ENCODE measurements at regions not wholly inside any gene's neighbourhood (a gene's known extent, or its start where the extent isn't known, plus 50 kb on each side); places are given as distances from the start of the nearest gene placed in this dataset.

DNA sequence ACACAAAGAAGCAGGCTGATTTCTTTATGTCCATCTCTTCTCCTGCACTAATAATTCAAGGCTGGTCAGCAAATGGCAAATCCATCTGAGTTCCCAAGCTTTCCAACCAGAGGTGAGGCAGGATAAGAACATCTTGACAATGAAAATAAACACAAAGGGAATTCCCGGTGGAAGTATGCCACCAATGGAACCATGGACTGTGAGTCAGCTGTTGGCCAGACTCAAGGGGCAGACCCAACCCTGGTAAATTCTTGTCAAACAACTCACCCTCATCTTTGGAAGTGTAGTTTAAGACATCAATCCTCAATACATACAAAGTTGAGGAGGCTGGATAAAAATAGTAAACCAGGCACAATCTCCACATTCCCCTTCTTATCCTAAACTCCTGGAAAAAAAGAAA is 74.3 kb upstream of the CES5A start:
- H3K27me3 Mint-ChIP-seq, result peaks cover 50% of the 10 kb centered on the region
- DNase-seq (no peak), ATAC-seq (no peak)

DNA sequence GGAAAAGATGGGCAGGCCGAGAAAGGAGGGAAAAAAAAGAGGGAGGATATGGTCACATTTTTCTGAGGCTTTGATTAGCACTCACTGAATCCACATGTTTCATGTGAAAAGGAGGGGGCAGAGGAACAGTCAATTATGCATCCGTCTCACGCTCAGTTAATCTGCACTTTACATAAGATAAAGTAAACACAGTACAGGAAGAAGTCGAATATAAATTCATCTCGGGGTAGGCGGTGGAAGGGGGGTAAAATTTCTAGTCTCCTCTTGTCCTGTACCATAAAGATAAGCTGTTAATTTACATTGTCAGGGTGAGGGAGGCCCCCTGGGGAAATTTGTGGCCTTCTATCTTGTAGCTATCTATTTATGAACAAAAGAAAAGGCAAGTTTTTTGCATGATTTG is 73.1 kb upstream of the CES5A start:
- Mint-ChIP-seq H3K9me3 (no peaks in the 10 kb centered on the region), H3K4me1 (no peaks in the 10 kb centered on the region), H3K27ac (no peak overlapping the region), H3K27me3 (peaks cover 45% of the 10 kb centered on the region), H3K4me3 (no peak overlapping the region)
- DNase-seq, result no peak
- ATAC-seq, result no peak

More for the DNA sequence above, 74.3 kb upstream of the CES5A start:
- no peaks in the 10 kb centered on the region for H3K9me3 Mint-ChIP-seq
- H3K27ac Mint-ChIP-seq, result no peak overlapping the region
- H3K4me3 Mint-ChIP-seq, result no peak overlapping the region
- no peaks in the 10 kb centered on the region for H3K4me1 Mint-ChIP-seq

DNA sequence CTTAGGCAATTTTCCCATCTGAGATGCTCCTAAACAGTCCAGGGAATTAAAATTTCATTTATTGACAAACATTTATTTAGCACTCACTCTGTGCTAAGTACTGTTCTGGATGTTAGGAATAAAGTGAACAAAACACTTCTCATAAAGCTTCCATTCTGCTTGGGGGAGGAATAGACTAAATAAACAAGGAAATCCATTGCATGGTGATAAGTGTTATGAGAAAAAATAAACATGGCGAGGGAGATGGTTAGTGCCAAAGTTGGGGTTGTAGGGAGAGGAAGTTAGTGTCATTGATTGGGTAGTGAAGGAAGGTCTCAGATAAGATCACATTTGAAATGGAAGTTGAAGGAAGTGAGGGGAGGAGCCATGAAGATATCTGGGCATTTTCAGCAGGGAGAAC is 72.2 kb upstream of the CES5A start:
- Mint-ChIP-seq H3K27ac (no peak overlapping the region), H3K4me3 (no peak overlapping the region), H3K4me1 (no peaks in the 10 kb centered on the region), H3K9me3 (no peaks in the 10 kb centered on the region), H3K27me3 (peaks cover 54% of the 10 kb centered on the region)
- DNase-seq (no peak), ATAC-seq (no peak)

DNA sequence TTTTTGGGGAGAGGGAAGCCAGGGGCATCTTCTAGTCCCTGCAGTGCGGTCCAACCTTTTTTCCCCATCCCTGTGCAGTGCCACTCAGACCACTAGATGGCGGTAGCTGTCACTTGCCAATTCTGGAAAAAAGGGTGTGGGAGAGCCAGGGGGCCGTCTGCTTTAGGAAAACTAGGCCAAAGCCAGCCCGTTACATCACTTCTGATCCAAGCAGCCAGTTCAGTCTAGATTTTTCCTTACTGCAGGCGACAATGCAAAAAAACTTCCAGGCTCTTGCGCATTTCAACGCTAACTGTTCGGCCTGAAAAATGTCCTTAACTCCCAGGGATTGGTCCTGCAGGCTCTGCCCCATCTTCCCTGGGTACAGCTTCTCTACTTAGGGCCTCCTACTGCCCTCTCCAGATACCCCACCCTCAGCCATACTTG is 69.2 kb upstream of the CES5A start:
- DNase-seq, result peak; percentile 33 to 36
- peaks cover 55% of the 10 kb centered on the region for H3K27me3 Mint-ChIP-seq
- no peak overlapping the region for H3K27ac Mint-ChIP-seq
- no peak overlapping the region for H3K4me3 Mint-ChIP-seq
- no peaks in the 10 kb centered on the region for H3K9me3 Mint-ChIP-seq
- peak; percentile 64 for ATAC-seq
- no peaks in the 10 kb centered on the region for H3K4me1 Mint-ChIP-seq

DNA sequence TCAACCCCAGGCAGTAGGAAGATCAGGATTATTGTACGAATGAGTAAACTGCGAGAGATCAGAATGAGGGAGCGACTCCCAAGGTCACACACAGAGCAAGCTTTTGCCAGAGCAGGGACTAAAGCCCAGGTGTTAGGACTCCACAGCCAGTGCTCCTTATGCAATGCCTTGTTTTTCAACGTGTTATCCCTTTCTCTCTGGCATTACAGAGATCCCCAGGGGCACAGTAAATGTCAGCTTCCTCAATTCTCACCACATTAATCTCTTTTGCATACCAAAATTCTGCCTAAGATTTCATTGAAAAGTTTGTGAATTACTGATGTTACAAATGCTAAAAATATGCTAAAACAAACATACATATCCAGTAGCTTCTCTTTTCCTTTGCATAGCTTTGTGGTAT is 68.1 kb upstream of the CES5A start:
- Mint-ChIP-seq H3K4me3 (no peak overlapping the region), H3K9me3 (no peaks in the 10 kb centered on the region), H3K27ac (no peak overlapping the region), H3K4me1 (no peaks in the 10 kb centered on the region), H3K27me3 (peaks cover 50% of the 10 kb centered on the region)
- DNase-seq (no peak), ATAC-seq (no peak)

DNA sequence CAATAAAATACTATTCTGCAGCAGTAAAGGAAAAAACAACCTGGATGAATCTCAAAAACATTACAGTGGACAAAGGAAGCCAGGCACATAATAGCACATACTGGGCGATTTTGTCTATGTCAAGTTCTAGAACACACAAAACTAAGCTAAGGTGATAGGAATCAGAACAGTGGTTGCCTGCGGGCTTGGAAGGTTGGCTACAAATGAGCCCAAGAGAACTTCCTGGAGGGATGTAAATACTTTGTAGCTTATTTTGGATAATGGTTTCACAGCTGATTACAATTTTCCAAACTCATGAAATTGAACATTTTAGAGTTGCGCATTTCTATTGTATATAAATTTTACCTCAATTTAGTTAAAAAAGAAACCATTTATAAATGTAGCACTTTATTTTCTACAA is 67.6 kb upstream of the CES5A start:
- H3K9me3 Mint-ChIP-seq, result no peaks in the 10 kb centered on the region
- H3K4me1 Mint-ChIP-seq, result no peaks in the 10 kb centered on the region
- H3K27me3 Mint-ChIP-seq, result peaks cover 50% of the 10 kb centered on the region

DNA sequence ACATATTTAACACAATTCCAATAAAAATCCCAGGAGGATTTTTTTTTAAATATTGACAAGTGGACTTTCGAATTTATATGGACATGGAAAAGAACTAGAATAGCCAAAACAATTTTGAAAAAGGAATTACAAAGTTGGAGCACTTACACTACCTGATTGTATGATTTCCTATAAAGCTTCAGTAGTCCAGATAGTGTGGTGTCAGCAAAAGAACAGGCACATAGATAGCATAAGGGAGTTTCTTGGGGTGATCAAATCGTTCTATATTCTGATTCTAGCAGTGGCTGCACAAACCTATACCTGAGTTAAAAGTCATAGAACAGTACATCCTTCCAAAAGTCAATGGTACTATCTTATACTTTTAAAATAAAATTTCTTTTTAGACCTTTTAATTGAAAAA is 66.4 kb upstream of the CES5A start:
- no peak for ATAC-seq
- Mint-ChIP-seq H3K4me3 (no peak overlapping the region), H3K9me3 (no peaks in the 10 kb centered on the region), H3K27ac (no peak overlapping the region), H3K4me1 (no peaks in the 10 kb centered on the region), H3K27me3 (peaks cover 40% of the 10 kb centered on the region)
- DNase-seq, result no peak

More for the DNA sequence above, 67.6 kb upstream of the CES5A start:
- no peak for DNase-seq
- no peak overlapping the region for H3K27ac Mint-ChIP-seq
- ATAC-seq, result no peak
- no peak overlapping the region for H3K4me3 Mint-ChIP-seq

DNA sequence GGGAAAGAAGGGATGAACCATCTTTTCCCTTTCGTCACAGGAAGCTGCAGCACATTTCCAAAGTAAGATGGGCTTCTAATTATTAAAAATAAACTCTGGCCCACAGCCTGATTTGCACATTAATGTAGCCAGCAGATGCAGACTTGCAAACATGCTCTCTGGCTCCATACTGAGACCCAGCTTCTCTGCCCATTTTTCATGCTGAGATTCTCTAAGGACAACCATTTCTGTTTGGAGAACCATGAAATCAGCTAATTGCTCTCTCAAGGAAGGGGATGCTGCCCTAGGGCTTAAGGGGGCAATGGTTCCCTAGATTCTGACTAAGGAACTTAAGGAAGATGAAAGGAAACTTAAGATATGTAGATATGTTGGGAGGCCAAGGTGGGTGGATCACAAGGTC is 63.0 kb upstream of the CES5A start:
- no peak for ATAC-seq
- H3K27ac Mint-ChIP-seq, result no peak overlapping the region

DNA sequence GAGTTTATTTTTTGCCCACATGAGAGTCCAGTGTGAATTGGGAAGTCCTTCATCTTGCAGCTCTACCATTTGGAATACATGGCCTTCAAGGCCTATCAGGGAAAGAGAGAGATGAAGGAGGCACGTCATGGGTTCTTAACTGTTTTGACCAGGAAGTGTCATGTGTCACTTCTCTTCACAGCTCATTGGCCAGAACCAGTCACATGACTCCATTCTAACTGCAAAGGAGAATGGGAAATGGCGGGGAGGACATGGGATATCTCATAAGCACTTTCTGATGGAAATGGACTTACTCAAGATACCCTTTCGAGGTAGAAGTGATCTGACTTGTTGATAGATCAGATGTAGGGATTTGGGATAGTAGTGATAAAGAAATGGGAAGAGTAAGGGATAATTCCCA is 57.9 kb upstream of the CES5A start:
- no peaks in the 10 kb centered on the region for H3K4me1 Mint-ChIP-seq
- H3K9me3 Mint-ChIP-seq, result peaks cover 4 to 8% of the 10 kb centered on the region in 2 donors
- DNase-seq, result no peak
- no peak overlapping the region for H3K27ac Mint-ChIP-seq
- H3K4me3 Mint-ChIP-seq, result no peak overlapping the region
- peaks cover 5% of the 10 kb centered on the region for H3K27me3 Mint-ChIP-seq
- no peak for ATAC-seq

More for the DNA sequence above, 63.0 kb upstream of the CES5A start:
- Mint-ChIP-seq H3K4me3 (no peak overlapping the region), H3K27me3 (peaks cover 29% of the 10 kb centered on the region), H3K4me1 (no peaks in the 10 kb centered on the region), H3K9me3 (no peaks in the 10 kb centered on the region)
- DNase-seq, result no peak

DNA sequence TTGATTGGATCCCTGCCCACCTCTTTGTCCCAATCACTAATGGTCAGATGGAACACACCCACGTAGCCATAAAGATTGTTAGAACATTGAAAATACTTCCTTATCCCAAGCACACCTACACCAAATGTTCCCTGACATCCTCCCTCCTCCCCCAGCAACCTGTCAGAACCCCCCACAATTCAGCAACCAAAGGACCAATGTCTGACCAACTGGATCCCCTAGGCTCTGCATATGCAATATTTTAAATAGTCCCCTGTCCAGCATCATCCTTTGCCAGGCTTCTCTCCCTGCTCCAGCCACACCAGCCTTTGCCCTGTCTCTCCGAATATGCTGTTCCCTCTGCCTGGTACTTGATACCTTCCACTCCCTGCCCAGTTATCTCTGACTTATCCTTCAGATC is 54.9 kb upstream of the CES5A start:
- H3K9me3 Mint-ChIP-seq, result peaks cover 4 to 8% of the 10 kb centered on the region in 2 donors
- H3K27me3 Mint-ChIP-seq, result peaks cover 5% of the 10 kb centered on the region
- DNase-seq (no peak), ATAC-seq (no peak)
- no peak overlapping the region for H3K4me3 Mint-ChIP-seq
- no peak overlapping the region for H3K27ac Mint-ChIP-seq
- no peaks in the 10 kb centered on the region for H3K4me1 Mint-ChIP-seq

DNA sequence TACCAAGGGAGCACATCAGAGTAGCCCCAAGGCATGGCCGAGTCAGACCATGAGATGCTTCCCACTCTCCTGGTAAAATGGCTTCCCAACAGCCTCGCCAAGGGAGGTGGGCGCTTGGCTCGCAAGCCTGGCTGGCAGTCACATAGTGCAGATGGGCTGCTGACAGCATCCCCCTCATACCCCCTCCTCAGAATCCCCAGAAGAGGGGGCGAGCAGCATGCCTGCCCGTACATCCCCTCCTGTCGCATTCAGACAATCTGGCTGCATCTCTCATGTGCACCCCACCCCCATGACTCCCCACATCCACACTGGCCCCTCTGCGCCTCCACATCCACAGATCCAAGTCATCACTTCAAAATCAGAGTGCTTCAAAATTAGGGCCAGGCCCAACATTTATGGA is 54.0 kb upstream of the CES5A start:
- no peak for DNase-seq
- H3K4me1 Mint-ChIP-seq, result no peaks in the 10 kb centered on the region
- H3K9me3 Mint-ChIP-seq, result peaks cover 4 to 8% of the 10 kb centered on the region in 2 donors
- H3K27ac Mint-ChIP-seq, result no peak overlapping the region
- ATAC-seq, result no peak
- H3K4me3 Mint-ChIP-seq, result no peak overlapping the region
- H3K27me3 Mint-ChIP-seq, result peaks cover 14% of the 10 kb centered on the region

DNA sequence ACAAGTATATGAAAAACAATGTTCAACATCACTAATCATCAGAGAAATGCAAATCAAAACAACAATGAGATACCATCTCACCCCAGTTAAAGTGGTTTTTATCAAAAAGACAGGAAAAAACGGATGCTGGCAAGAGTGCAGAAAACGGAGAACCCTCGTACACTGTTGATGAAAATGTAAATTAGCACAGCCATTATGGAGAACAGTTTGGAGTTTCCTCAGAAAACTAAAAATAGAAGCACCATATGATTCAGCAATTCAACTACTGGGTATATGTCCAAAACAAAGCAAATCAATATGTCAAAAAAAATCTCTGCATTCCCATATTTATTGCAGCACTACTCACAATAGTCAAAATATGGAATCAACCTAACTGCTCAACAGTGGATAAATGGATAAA is 50.1 kb upstream of the CES5A start:
- no peaks in the 10 kb centered on the region for H3K4me1 Mint-ChIP-seq
- peaks cover 0 to 6% of the 10 kb centered on the region in 2 donors for H3K9me3 Mint-ChIP-seq
- no peak overlapping the region for H3K27ac Mint-ChIP-seq
- H3K27me3 Mint-ChIP-seq, result peaks cover 48% of the 10 kb centered on the region
- no peak for ATAC-seq
- no peak for DNase-seq
- H3K4me3 Mint-ChIP-seq, result no peak overlapping the region

Measured in stimulated activated naive CD8-positive, alpha-beta T cell treated with anti-CD3 and anti-CD28 coated beads, Interleukin-15, amount 100 ng/mL, for 72 hours (primary cell).